ENCODE measurements at regions not wholly inside any gene's neighbourhood (a gene's known extent, or its start where the extent isn't known, plus 50 kb on each side); places are given as distances from the start of the nearest gene placed in this dataset.
"Not testable (repeated sequence)": the region's sequence is repeated elsewhere in the genome, so short reads cannot be mapped to it uniquely, and the experiment has no call there.

DNA sequence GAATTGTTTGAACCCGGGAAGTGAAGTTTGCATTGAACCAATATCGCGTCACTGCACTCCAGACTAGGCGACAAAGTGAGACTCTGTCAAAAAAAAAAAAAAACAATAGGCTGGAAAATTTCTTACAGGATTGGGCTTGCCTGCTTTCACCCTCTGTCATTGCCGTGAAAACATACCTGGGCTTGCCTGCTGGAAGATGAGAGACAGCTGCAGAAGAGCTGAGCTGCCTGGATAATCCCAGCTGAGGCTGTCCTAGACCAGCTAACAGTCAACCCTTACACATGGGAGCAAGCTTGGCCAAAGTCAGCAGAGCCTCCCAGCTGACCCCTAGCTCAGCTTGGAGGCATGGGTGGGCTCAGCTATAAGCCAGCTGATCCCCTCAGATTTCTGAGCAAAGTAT is 306.2 kb downstream of the CCSER2 start:
- Mint-ChIP-seq H3K27ac (no peak overlapping the region), H3K27me3 (ENCODE audit: low read depth) (no peaks in the 10 kb centered on the region), H3K36me3 (ENCODE audit: low read depth) (no peaks in the 10 kb centered on the region), H3K4me1 (no peaks in the 10 kb centered on the region), H3K4me3 (no peak overlapping the region), H3K9me3 (peaks cover 5% of the 10 kb centered on the region)
- TF ChIP-seq, protein P1, sequence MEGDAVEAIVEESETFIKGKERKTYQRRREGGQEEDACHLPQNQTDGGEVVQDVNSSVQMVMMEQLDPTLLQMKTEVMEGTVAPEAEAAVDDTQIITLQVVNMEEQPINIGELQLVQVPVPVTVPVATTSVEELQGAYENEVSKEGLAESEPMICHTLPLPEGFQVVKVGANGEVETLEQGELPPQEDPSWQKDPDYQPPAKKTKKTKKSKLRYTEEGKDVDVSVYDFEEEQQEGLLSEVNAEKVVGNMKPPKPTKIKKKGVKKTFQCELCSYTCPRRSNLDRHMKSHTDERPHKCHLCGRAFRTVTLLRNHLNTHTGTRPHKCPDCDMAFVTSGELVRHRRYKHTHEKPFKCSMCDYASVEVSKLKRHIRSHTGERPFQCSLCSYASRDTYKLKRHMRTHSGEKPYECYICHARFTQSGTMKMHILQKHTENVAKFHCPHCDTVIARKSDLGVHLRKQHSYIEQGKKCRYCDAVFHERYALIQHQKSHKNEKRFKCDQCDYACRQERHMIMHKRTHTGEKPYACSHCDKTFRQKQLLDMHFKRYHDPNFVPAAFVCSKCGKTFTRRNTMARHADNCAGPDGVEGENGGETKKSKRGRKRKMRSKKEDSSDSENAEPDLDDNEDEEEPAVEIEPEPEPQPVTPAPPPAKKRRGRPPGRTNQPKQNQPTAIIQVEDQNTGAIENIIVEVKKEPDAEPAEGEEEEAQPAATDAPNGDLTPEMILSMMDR (IDR thresholded peaks at IDR 0.05; ENCODE audit: unreplicated experiment in 3 of 3): no peak

DNA sequence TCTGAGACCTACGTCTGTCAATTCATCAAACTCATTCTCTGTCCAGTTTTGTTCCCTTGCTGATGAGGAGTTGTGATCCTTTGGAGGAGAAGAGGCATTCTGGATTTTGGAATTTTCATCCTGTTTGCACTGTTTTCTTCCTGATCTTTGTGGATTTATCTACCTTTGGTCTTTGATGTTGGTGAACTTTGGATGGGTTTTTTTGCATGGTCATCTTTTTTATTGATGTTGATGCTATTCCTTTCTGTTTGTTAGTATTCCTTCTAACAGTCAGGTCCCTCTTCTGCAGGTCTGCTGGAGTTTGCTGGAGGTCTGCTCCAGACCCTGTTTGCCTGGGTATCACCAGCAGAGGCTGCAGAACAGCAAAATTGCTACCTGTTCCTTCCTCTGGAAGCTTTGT is 322.2 kb downstream of the CCSER2 start:
- H3K27me3 Mint-ChIP-seq (ENCODE audit: low read depth); H3K4me3 Mint-ChIP-seq; H3K27ac Mint-ChIP-seq; H3K4me1 Mint-ChIP-seq; H3K36me3 Mint-ChIP-seq (ENCODE audit: low read depth): not testable (repeated sequence)
- H3K9me3 Mint-ChIP-seq: peaks cover 22% of the 10 kb centered on the region

DNA sequence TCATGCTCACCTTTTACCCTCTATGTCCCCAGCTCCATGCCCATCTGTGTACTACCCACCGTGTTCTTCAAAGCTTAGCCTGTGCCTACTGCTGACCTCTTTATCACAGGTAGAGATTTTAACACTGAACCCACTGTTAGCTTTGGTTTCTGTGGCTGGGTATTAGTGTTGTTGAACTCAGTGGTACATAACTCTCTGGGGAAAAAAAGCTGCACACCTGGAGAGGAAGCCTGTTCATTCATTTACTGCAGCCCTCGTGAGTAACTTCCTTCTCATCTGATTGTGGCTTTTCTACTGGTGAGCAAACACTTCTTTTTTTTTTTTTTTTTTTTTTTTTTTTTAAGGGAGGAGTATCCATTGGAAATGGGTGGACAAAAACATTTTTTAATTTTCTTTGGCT is 326.3 kb downstream of the CCSER2 start:
- H3K4me1 Mint-ChIP-seq: no peaks in the 10 kb centered on the region
- no peak overlapping the region for H3K4me3 Mint-ChIP-seq
- H3K27ac Mint-ChIP-seq: no peak overlapping the region
- no peaks in the 10 kb centered on the region for H3K27me3 Mint-ChIP-seq (ENCODE audit: low read depth)
- no peaks in the 10 kb centered on the region for H3K36me3 Mint-ChIP-seq (ENCODE audit: low read depth)
- TF ChIP-seq, protein P1 (IDR thresholded peaks at IDR 0.05; ENCODE audit: unreplicated experiment in 3 of 3): no peak
- peaks cover 8% of the 10 kb centered on the region for H3K9me3 Mint-ChIP-seq

DNA sequence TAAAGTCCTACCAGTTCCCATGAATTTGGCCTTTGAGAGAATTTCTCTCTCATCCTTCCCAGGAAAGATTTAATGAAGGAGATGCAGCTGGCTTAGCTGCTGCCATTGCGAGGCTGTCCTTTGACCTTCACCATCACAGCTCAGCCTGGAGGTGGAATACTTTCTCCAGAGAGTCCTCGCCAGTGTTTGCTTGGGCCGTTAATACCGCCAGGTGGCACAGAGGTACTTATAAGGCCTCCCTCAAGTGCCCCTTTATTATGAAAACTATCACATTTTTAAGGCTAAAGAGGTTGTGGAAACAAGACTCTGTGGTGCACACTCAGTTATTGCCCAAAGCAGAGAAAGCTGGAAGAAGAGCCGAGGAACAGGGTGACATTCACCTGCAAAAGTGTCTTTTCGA is 330.6 kb downstream of the CCSER2 start:
- Mint-ChIP-seq H3K36me3 (ENCODE audit: low read depth) (no peaks in the 10 kb centered on the region), H3K9me3 (no peaks in the 10 kb centered on the region), H3K4me1 (peaks cover 9% of the 10 kb centered on the region), H3K27ac (no peak overlapping the region), H3K27me3 (ENCODE audit: low read depth) (no peaks in the 10 kb centered on the region), H3K4me3 (no peak overlapping the region)
- TF ChIP-seq, protein P1 (IDR thresholded peaks at IDR 0.05; ENCODE audit: unreplicated experiment in 3 of 3): no peak

DNA sequence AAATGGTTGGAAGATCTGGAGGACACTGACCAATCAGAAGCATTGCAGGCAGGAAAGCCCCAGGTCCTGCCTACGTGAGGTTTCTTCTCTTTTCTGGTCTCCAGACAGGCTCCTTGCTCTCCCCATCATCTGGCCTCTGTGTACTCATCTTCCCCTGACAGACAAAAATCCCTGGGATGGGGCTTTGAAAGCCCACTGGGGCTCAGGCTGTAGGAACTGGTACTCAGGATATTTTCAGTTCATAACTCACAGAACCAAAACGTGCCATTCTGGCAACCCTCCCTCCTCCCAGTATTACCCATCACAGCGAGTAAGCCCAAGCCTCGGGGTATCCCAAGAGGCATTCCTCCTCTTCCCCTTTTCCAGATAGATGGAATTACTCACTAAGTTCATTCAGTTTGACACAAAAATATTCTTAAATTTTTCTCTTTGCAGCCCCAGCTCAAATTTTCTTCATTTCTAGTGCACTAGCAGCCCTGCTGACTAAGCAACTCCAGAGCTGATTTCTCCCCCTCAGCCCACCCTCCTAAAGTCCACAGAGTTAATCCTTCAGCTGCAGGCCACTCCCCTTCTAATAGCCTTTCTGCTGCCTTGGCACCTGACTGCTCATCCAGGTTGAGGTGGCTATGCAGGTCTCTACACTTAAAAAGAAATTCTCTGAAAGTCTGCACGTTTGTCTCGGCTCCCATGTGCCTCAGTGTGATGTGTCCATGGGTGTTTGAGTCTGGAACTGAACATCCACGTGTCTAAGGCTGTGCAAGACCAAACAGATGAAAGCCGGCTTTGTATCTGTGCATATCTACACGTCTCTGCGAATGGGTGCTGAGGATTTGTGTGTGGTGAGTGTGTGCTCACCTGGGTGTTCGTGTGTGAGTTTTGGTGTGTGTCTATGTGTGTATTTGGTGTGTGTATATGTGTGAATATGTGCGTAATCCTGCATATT is 331.4 kb downstream of the CCSER2 start:
- Mint-ChIP-seq H3K4me3 (no peak overlapping the region), H3K36me3 (ENCODE audit: low read depth) (no peaks in the 10 kb centered on the region), H3K27ac (no peak overlapping the region), H3K9me3 (no peaks in the 10 kb centered on the region), H3K27me3 (ENCODE audit: low read depth) (no peaks in the 10 kb centered on the region), H3K4me1 (peaks cover 9% of the 10 kb centered on the region)
- TF ChIP-seq, protein P1 (IDR thresholded peaks at IDR 0.05; ENCODE audit: unreplicated experiment in 3 of 3): no peak

DNA sequence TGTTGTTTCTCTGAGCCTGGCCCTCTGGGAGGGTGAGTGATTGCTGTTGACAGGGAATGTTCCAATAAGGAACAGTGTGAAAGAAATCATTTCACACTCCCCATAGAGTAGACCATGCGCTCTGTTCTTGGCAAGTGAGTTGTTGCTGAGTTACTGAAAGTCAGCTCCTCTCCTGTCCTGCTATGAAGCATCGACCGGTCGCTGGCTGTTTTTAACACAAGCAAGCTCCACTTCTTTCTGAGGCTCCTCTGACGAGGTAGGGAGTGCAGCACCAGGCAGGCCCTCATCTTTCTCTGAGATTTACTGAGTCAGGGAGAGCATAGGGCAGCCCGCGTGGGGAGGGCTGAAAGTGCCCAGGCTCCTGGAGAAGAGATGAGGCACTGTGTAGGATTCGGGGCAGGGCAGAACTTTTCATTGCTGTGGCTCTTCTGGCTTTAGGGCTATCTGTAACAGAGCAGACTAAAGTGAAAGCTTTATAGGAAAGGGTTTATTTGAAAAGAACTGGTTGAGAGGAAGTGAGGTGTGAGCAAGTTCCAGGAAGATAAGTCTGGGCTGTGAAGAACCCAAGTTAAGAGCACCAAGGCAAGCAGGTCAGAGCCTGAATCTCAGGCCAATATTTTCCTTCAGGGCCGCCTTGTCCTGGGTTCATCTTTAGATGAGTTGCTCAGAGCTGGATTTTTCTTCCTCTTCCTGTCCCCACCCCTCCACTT is 332.2 kb downstream of the CCSER2 start:
- Mint-ChIP-seq H3K36me3 (ENCODE audit: low read depth) (no peaks in the 10 kb centered on the region), H3K9me3 (no peaks in the 10 kb centered on the region), H3K4me1 (peaks cover 9% of the 10 kb centered on the region), H3K4me3 (no peak overlapping the region), H3K27me3 (ENCODE audit: low read depth) (no peaks in the 10 kb centered on the region), H3K27ac (no peak overlapping the region)
- TF ChIP-seq, protein P1 (IDR thresholded peaks at IDR 0.05; ENCODE audit: unreplicated experiment in 3 of 3): no peak
